SK-N-SH (cell line): ENCODE measurements at regions not wholly inside any gene's neighbourhood (a gene's known extent, or its start where the extent isn't known, plus 50 kb on each side); places are given as distances from the start of the nearest gene placed in this dataset.

Experiments used
- CTCF ChIA-PET: fragments of 300-600, 350-600 bp; formaldehyde crosslinking; extraction: SDS; loops from one replicate; lab custom pipeline; 2021; lab: Yijun Ruan, JAX
- POLR2A ChIA-PET: fragments of 350-600 bp; sonication (Branson Sonifier 250); formaldehyde crosslinking; extraction: SDS; loops from one replicate; lab custom pipeline; 2020; ENCODE audit warnings: antibody characterized with exemption, inconsistent platforms; lab: Yijun Ruan, JAX
- DNase-seq: peaks from one replicate; pipeline ENCODE4 v3.0.0; 2012
- H2AFZ ChIP-seq: fragments of 200-600 bp; sonication (generic); 2 replicates; pipeline ENCODE4 v1.8.1; 2016; ENCODE audit warnings: antibody characterized with exemption, mild to moderate bottlenecking, low read depth
- H3F3A ChIP-seq: fragments of 200-600 bp; sonication (generic); replicated peaks from 2 replicates; pipeline ENCODE3; 2016; ENCODE audit warnings: antibody characterized with exemption, mild to moderate bottlenecking; ENCODE audit not compliant: insufficient read depth
- H3K27ac ChIP-seq, 2 experiments: fragments of 200-500 bp in 1 of 2; fragments of 200-600 bp in 1 of 2; sonication (Bioruptor generic) in 1 of 2; sonication (generic), shearing (Covaris generic) in 1 of 2; 2 replicates each; pipeline versions ENCODE4 v1.5.1 to v1.6.1; 2014 to 2016; ENCODE audit warnings: low read depth in 2 of 2, inconsistent platforms in 1 of 2, low read length in 1 of 2, mild to moderate bottlenecking in 1 of 2, mixed read lengths in 1 of 2
- H3K27me3 ChIP-seq: fragments of 200-600 bp; sonication (generic), shearing (Covaris generic); 2 replicates; pipeline ENCODE4 v1.6.1; 2016; ENCODE audit warnings: mixed run types; ENCODE audit not compliant: insufficient read depth
- H3K36me3 ChIP-seq, 2 experiments: fragments of 200-500 bp in 1 of 2; fragments of 200-600 bp in 1 of 2; sonication (Bioruptor generic) in 1 of 2; sonication (generic) in 1 of 2; replicated peaks in 1 of 2; 2 replicates each; pipeline versions ENCODE3 to v1.5.1; 2014 to 2016; ENCODE audit warnings: low read length in 1 of 2, mild to moderate bottlenecking in 1 of 2; ENCODE audit not compliant: insufficient read depth in 2 of 2, control insufficient read depth in 1 of 2
- H3K4me1 ChIP-seq, 2 experiments: fragments of 200-500 bp in 1 of 2; fragments of 200-600 bp in 1 of 2; sonication (Bioruptor generic) in 1 of 2; sonication (generic), shearing (Covaris generic) in 1 of 2; 2 replicates each; pipeline versions ENCODE4 v1.5.1 to v1.6.1; 2014 to 2016; ENCODE audit warnings: low read depth in 1 of 2, low read length in 1 of 2, mixed run types in 1 of 2; ENCODE audit not compliant: insufficient read depth in 2 of 2, control insufficient read depth in 1 of 2
- H3K4me2 ChIP-seq: fragments of 200-600 bp; sonication (generic), shearing (Covaris generic); 2 replicates; pipeline ENCODE4 v1.6.1; 2017; ENCODE audit warnings: mixed run types
- H3K4me3 ChIP-seq, 2 experiments: fragments of 200-500 bp in 1 of 2; fragments of 200-600 bp in 1 of 2; sonication (Bioruptor generic) in 1 of 2; sonication (generic), shearing (Covaris generic) in 1 of 2; 2 replicates each; pipeline versions ENCODE4 v1.5.1 to v1.8.1; 2014 to 2016; ENCODE audit warnings: low read depth in 2 of 2, inconsistent platforms in 1 of 2, low read length in 1 of 2, mild to moderate bottlenecking in 1 of 2, mixed read lengths in 1 of 2, moderate library complexity in 1 of 2
- H3K79me2 ChIP-seq: fragments of 200-600 bp; sonication (generic); 2 replicates; pipeline ENCODE4 v1.8.1; 2017; ENCODE audit warnings: mild to moderate bottlenecking; ENCODE audit not compliant: insufficient read depth
- H3K9ac ChIP-seq: fragments of 200-600 bp; sonication (generic); 2 replicates; pipeline ENCODE4 v1.6.1; 2017; ENCODE audit warnings: mixed run types
- H3K9me2 ChIP-seq: fragments of 200-600 bp; sonication (generic); 2 replicates; pipeline ENCODE4 v1.6.1; 2017; ENCODE audit warnings: mixed run types
- H3K9me3 ChIP-seq: fragments of 200-600 bp; sonication (generic); 2 replicates; pipeline ENCODE4 v1.6.1; 2017; ENCODE audit warnings: mixed run types, mild to moderate bottlenecking, moderate library complexity
- H4K20me1 ChIP-seq: fragments of 200-600 bp; sonication (generic); 2 replicates; pipeline ENCODE4 v1.6.1; 2017; ENCODE audit warnings: mild to moderate bottlenecking, mixed run types; ENCODE audit not compliant: insufficient read depth
- CHD2 ChIP-seq: fragments of 150-350 bp; IDR thresholded peaks from 2 replicates; pipeline ENCODE4 v1.6.1; 2018; ENCODE audit warnings: low read length; ENCODE audit not compliant: partially characterized antibody
- ELF1 ChIP-seq: IDR thresholded peaks from 2 replicates; pipeline ENCODE4 v1.4.0; 2012
- EP300 ChIP-seq, 2 experiments: IDR thresholded peaks; 2 replicates each; pipeline versions ENCODE4 v1.4.0 to v1.6.1; 2012; ENCODE audit warnings: borderline replicate concordance in 1 of 2, low read depth in 1 of 2, low read length in 1 of 2
- EZH2phosphoT487 ChIP-seq: fragments of 200-600 bp; sonication (generic); IDR thresholded peaks from 2 replicates; pipeline ENCODE4 v1.6.1; 2017; ENCODE audit warnings: low read depth, mixed run types, mild to moderate bottlenecking, antibody characterized with exemption, moderate library complexity, borderline replicate concordance
- FOSL2 ChIP-seq: IDR thresholded peaks from 2 replicates; pipeline ENCODE4 v1.4.0; 2012; ENCODE audit warnings: low read depth, mild to moderate bottlenecking, moderate library complexity, borderline replicate concordance
- FOXJ3 ChIP-seq: sonication (generic); formaldehyde crosslinking; IDR thresholded peaks from 2 replicates; pipeline ENCODE4 v1.5.1; 2020; ENCODE audit warnings: mild to moderate bottlenecking, missing genetic modification reagents
- FOXM1 ChIP-seq: IDR thresholded peaks from 2 replicates; pipeline ENCODE4 v1.4.0; 2012; ENCODE audit warnings: low read depth, mild to moderate bottlenecking
- GABPA ChIP-seq: IDR thresholded peaks from 2 replicates; pipeline ENCODE4 v1.4.0; 2012; ENCODE audit warnings: low read depth, mild to moderate bottlenecking
- JUND ChIP-seq: IDR thresholded peaks from 2 replicates; pipeline ENCODE4 v1.4.0; 2012
- MEF2A ChIP-seq: IDR thresholded peaks from 2 replicates; pipeline ENCODE4 v1.4.0; 2012; ENCODE audit warnings: low read depth, borderline replicate concordance
- MXI1 ChIP-seq: IDR thresholded peaks from 2 replicates; pipeline ENCODE4 v1.6.1; 2012; ENCODE audit warnings: mild to moderate bottlenecking, low read depth, low read length, improper control_type of control experiment
- POLR2AphosphoS5 ChIP-seq: IDR thresholded peaks from 2 replicates; pipeline ENCODE4 v1.6.1; 2012; ENCODE audit warnings: low read depth, low read length
- RAD21 ChIP-seq: IDR thresholded peaks from 2 replicates; pipeline ENCODE4 v1.6.1; 2012; ENCODE audit warnings: mild to moderate bottlenecking, low read length
- RCOR1 ChIP-seq: fragments of 150-350 bp; IDR thresholded peaks from 2 replicates; pipeline ENCODE4 v1.6.1; 2017; ENCODE audit warnings: antibody characterized with exemption, low read length
- RXRA ChIP-seq: IDR thresholded peaks from 2 replicates; pipeline ENCODE4 v1.4.0; 2012; ENCODE audit warnings: low read depth, mild to moderate bottlenecking, borderline replicate concordance
- SIN3A ChIP-seq: IDR thresholded peaks from 2 replicates; pipeline ENCODE4 v1.6.1; 2012; ENCODE audit warnings: low read depth, mild to moderate bottlenecking, low read length, moderate library complexity, borderline replicate concordance
- TAF1 ChIP-seq: IDR thresholded peaks from 2 replicates; pipeline ENCODE4 v1.6.1; 2012; ENCODE audit warnings: low read depth, mild to moderate bottlenecking, low read length, moderate library complexity, borderline replicate concordance
- TCF12 ChIP-seq: IDR thresholded peaks from 2 replicates; pipeline ENCODE4 v1.4.0; 2012
- TEAD4 ChIP-seq: IDR thresholded peaks from 2 replicates; pipeline ENCODE4 v1.4.0; 2012; ENCODE audit warnings: mild to moderate bottlenecking, borderline replicate concordance; ENCODE audit not compliant: insufficient read depth
- WGBS: methylation state at CpG from one replicate; pipeline ENCODE4 v1.1.6; 2017; ENCODE audit warnings: low lambda C conversion rate; 5-methylcytosine and 5-hydroxymethylcytosine counted together
- TF ChIP-seq, protein P1 (sequence below): fragments of 200-600 bp; sonication (generic); IDR thresholded peaks from 2 replicates; pipeline ENCODE4 v1.6.1; 2017; ENCODE audit warnings: antibody characterized with exemption, mild to moderate bottlenecking, moderate library complexity
- TF ChIP-seq, protein P2 (sequence below): IDR thresholded peaks from 2 replicates; pipeline ENCODE4 v1.6.1; 2012; ENCODE audit warnings: mild to moderate bottlenecking, low read depth, low read length, moderate library complexity
- TF ChIP-seq, protein P3 (sequence below): fragments of 150-350 bp; IDR thresholded peaks from 2 replicates; pipeline ENCODE4 v1.6.1; 2016; ENCODE audit warnings: mild to moderate bottlenecking, low read depth, low read length

GRCh38 chr17:15039366-15039765 is 225.8 kb downstream of the PMP22 start:
- H3K36me3 ChIP-seq, result no peaks in the 10 kb centered on the region
- 0% methylated on average over 1 of the region's 1 CpG for WGBS
- H2AFZ ChIP-seq, result no peak overlapping the region
- ChIA-PET CTCF (no interaction called here), POLR2A (no interaction called here)
- DNase-seq, result no peak
- peaks cover 4% of the 10 kb centered on the region; the same call in 1 of the 2 replicates for H3K27me3 ChIP-seq
- TF ChIP-seq SIN3A (no peak), ELF1 (no peak), MXI1 (no peak), JUND (no peak), EP300 (IDR thresholded peaks at IDR 0.05; ENCODE audit: borderline replicate concordance in 1 of 2, low read depth in 1 of 2, low read length in 1 of 2) (no peak), FOSL2 (no peak), RAD21 (no peak), EZH2phosphoT487 (no peak)
- H3K4me3 ChIP-seq, result no peak overlapping the region
- H3K4me2 ChIP-seq, result no peak overlapping the region
- H3K9me3 ChIP-seq, result no peaks in the 10 kb centered on the region
- H3K9me2 ChIP-seq, result no peaks in the 10 kb centered on the region
- H3K79me2 ChIP-seq, result no peaks in the 10 kb centered on the region
- no peaks in the 10 kb centered on the region for H3F3A ChIP-seq
- H3K27ac ChIP-seq, result no peak overlapping the region
- H4K20me1 ChIP-seq, result no peaks in the 10 kb centered on the region
- H3K4me1 ChIP-seq, result no peaks in the 10 kb centered on the region
- no peak overlapping the region for H3K9ac ChIP-seq

GRCh38 chr17:15038656-15039055 is 226.5 kb downstream of the PMP22 start:
- Histone ChIP-seq H3K9me3 (no peaks in the 10 kb centered on the region), H3K4me3 (no peak overlapping the region), H3K9me2 (no peaks in the 10 kb centered on the region), H2AFZ (no peak overlapping the region), H3K79me2 (no peaks in the 10 kb centered on the region), H3F3A (no peaks in the 10 kb centered on the region), H3K36me3 (no peaks in the 10 kb centered on the region), H3K27me3 (peaks cover 4% of the 10 kb centered on the region; the same call in 1 of the 2 replicates)
- 5% methylated on average over 5 of the region's 5 CpGs for WGBS
- no peak for DNase-seq
- TF ChIP-seq, protein P1, sequence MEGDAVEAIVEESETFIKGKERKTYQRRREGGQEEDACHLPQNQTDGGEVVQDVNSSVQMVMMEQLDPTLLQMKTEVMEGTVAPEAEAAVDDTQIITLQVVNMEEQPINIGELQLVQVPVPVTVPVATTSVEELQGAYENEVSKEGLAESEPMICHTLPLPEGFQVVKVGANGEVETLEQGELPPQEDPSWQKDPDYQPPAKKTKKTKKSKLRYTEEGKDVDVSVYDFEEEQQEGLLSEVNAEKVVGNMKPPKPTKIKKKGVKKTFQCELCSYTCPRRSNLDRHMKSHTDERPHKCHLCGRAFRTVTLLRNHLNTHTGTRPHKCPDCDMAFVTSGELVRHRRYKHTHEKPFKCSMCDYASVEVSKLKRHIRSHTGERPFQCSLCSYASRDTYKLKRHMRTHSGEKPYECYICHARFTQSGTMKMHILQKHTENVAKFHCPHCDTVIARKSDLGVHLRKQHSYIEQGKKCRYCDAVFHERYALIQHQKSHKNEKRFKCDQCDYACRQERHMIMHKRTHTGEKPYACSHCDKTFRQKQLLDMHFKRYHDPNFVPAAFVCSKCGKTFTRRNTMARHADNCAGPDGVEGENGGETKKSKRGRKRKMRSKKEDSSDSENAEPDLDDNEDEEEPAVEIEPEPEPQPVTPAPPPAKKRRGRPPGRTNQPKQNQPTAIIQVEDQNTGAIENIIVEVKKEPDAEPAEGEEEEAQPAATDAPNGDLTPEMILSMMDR, result no peak
- TF ChIP-seq TEAD4, result no peak
- no peak for TF ChIP-seq GABPA
- TF ChIP-seq FOSL2, result no peak
- no peak for TF ChIP-seq MEF2A
- no peak for TF ChIP-seq CHD2
- TF ChIP-seq, protein P2, sequence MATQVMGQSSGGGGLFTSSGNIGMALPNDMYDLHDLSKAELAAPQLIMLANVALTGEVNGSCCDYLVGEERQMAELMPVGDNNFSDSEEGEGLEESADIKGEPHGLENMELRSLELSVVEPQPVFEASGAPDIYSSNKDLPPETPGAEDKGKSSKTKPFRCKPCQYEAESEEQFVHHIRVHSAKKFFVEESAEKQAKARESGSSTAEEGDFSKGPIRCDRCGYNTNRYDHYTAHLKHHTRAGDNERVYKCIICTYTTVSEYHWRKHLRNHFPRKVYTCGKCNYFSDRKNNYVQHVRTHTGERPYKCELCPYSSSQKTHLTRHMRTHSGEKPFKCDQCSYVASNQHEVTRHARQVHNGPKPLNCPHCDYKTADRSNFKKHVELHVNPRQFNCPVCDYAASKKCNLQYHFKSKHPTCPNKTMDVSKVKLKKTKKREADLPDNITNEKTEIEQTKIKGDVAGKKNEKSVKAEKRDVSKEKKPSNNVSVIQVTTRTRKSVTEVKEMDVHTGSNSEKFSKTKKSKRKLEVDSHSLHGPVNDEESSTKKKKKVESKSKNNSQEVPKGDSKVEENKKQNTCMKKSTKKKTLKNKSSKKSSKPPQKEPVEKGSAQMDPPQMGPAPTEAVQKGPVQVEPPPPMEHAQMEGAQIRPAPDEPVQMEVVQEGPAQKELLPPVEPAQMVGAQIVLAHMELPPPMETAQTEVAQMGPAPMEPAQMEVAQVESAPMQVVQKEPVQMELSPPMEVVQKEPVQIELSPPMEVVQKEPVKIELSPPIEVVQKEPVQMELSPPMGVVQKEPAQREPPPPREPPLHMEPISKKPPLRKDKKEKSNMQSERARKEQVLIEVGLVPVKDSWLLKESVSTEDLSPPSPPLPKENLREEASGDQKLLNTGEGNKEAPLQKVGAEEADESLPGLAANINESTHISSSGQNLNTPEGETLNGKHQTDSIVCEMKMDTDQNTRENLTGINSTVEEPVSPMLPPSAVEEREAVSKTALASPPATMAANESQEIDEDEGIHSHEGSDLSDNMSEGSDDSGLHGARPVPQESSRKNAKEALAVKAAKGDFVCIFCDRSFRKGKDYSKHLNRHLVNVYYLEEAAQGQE, result no peak
- no peak for TF ChIP-seq FOXJ3 (CRISPR knock-in tag)
- no peak for TF ChIP-seq POLR2AphosphoS5
- TF ChIP-seq RXRA, result no peak
- no peak for TF ChIP-seq RCOR1
- TF ChIP-seq FOXM1, result no peak
- no peak for TF ChIP-seq ELF1
- no peak for TF ChIP-seq TAF1
- TF ChIP-seq JUND, result no peak
- TF ChIP-seq TCF12, result no peak
- no peak for TF ChIP-seq EZH2phosphoT487
- TF ChIP-seq, protein P3, sequence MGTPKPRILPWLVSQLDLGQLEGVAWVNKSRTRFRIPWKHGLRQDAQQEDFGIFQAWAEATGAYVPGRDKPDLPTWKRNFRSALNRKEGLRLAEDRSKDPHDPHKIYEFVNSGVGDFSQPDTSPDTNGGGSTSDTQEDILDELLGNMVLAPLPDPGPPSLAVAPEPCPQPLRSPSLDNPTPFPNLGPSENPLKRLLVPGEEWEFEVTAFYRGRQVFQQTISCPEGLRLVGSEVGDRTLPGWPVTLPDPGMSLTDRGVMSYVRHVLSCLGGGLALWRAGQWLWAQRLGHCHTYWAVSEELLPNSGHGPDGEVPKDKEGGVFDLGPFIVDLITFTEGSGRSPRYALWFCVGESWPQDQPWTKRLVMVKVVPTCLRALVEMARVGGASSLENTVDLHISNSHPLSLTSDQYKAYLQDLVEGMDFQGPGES, result no peak
- TF ChIP-seq, all 33 proteins: peak for 0
- H3K27ac ChIP-seq, result no peak overlapping the region
- CTCF ChIA-PET, result no interaction called here
- POLR2A ChIA-PET, result no interaction called here
- no peak overlapping the region for H3K9ac ChIP-seq
- H4K20me1 ChIP-seq, result no peaks in the 10 kb centered on the region
- no peak overlapping the region for H3K4me2 ChIP-seq
- no peaks in the 10 kb centered on the region for H3K4me1 ChIP-seq
